Activated T-helper 17 cell treated with anti-CD3 and anti-CD28 coated beads, Interleukin-2, amount 50 U/mL, for 72 hours (primary cell): ENCODE measurements at regions not wholly inside any gene's neighbourhood (a gene's known extent, or its start where the extent isn't known, plus 50 kb on each side); places are given as distances from the start of the nearest gene placed in this dataset.
"Not testable (repeated sequence)": the region's sequence is repeated elsewhere in the genome, so short reads cannot be mapped to it uniquely, and the experiment has no call there.

Experiments
- ATAC-seq: fragments of 150-1000 bp; cut with Tn5 transposase; replicated peaks from 2 replicates; pipeline ENCODE4 v1.10.0; 2021; ENCODE audit warnings: mild to moderate bottlenecking, moderate library complexity
- H3K27ac Mint-ChIP-seq: one replicate; pipeline ENCODE4 v1.8.0; 2022; ENCODE audit warnings: mixed read lengths
- H3K27me3 Mint-ChIP-seq: one replicate; pipeline ENCODE4 v1.8.0; 2022; ENCODE audit warnings: mixed read lengths
- H3K36me3 Mint-ChIP-seq: one replicate; pipeline ENCODE4 v1.8.0; 2022; ENCODE audit warnings: low read depth, mild to moderate bottlenecking, mixed read lengths
- H3K4me1 Mint-ChIP-seq: one replicate; pipeline ENCODE4 v1.8.0; 2022; ENCODE audit warnings: mixed read lengths
- H3K4me3 Mint-ChIP-seq: one replicate; pipeline ENCODE4 v1.8.0; 2022; ENCODE audit warnings: mild to moderate bottlenecking, mixed read lengths
- H3K9me3 Mint-ChIP-seq: one replicate; pipeline ENCODE4 v1.8.0; 2022; ENCODE audit warnings: mixed read lengths

- Mint-ChIP-seq H3K4me1 (no peaks in the 10 kb centered on the region), H3K27ac (no peak overlapping the region), H3K27me3 (no peaks in the 10 kb centered on the region), H3K4me3 (no peak overlapping the region), H3K36me3 (no peaks in the 10 kb centered on the region), H3K9me3 (no peaks in the 10 kb centered on the region)
- ATAC-seq: no peak
Measured at GRCh38 chr6:94751641-94752329, 825.5 kb upstream of the MANEA start.

- Mint-ChIP-seq H3K36me3 (no peaks in the 10 kb centered on the region), H3K27me3 (no peaks in the 10 kb centered on the region), H3K4me3 (no peak overlapping the region), H3K27ac (no peak overlapping the region), H3K4me1 (no peaks in the 10 kb centered on the region), H3K9me3 (peaks cover 9% of the 10 kb centered on the region)
- ATAC-seq: no peak
Measured at GRCh38 chr6:94736236-94736635, 841.1 kb upstream of the MANEA start.

DNA sequence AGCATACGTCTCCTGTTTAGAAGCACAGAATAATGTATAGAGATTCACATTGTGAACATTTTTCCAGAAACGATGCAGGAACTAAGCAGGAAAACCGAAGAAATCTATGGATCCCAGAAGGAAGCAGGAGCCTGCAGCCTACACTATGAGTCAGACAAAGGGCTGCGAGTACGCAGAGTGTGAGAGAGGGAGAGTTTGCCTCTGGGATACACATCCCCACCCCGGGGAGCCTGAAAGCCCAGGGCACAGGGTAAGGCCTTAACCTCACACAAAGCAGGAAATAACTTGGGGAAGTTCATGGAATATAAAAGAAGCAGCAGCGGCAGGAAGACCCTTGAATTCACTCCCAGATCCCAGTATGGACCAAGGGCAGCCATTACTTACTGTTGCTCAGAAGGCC lies 842.1 kb upstream of the MANEA start:
- H3K36me3 Mint-ChIP-seq: no peaks in the 10 kb centered on the region
- ATAC-seq: no peak
- no peaks in the 10 kb centered on the region for H3K27me3 Mint-ChIP-seq
- no peak overlapping the region for H3K27ac Mint-ChIP-seq
- H3K4me3 Mint-ChIP-seq: no peak overlapping the region
- no peaks in the 10 kb centered on the region for H3K4me1 Mint-ChIP-seq
- peaks cover 8% of the 10 kb centered on the region for H3K9me3 Mint-ChIP-seq

- H3K27ac Mint-ChIP-seq: no peak overlapping the region
- no peak overlapping the region for H3K4me3 Mint-ChIP-seq
- H3K4me1 Mint-ChIP-seq: no peaks in the 10 kb centered on the region
- H3K9me3 Mint-ChIP-seq: peaks cover 3% of the 10 kb centered on the region
- no peaks in the 10 kb centered on the region for H3K27me3 Mint-ChIP-seq
- ATAC-seq: no peak
- no peaks in the 10 kb centered on the region for H3K36me3 Mint-ChIP-seq
Measured at GRCh38 chr6:94734751-94735150, 842.6 kb upstream of the MANEA start.

DNA sequence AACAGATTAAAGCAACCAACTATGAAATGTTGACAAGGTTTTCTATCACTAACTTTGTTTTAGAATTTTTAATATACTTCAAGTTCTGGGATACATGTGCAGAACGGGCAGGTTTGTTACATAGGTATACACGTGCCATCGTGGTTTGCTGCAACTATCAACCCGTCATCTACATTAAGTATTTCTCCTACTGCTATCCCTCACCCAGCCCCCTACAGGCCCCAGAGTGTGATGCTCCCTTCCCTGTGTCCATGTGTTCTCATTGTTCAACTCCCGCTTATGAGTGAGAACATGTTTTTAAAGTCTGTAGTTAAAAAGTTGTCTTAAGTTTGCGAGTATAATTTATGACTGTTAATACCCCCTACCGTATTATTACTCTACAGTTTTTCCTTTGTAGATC lies 844.3 kb upstream of the MANEA start:
- H3K4me1 Mint-ChIP-seq: no peaks in the 10 kb centered on the region

DNA sequence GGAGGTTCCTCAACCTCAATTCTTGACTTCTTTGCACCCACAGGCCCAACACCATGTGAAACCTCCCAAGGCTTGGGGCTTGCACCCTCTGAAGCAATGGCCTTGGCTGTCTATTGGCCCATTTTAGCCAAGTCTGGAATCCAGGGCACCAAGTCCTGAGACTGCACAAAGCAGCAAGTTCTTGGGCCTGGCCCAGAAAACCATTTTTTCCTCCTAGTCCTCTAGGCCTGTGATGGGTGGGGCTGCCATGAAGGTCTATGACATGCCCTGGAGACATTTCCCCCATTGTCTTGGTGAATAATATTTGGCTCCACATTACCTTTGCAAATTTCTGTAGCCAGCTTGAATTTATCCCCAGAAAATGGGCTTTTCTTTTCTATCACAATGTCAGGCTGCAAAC lies 849.6 kb upstream of the MANEA start:
- peaks cover 8% of the 10 kb centered on the region for H3K9me3 Mint-ChIP-seq
- H3K36me3 Mint-ChIP-seq: no peaks in the 10 kb centered on the region
- H3K27me3 Mint-ChIP-seq: no peaks in the 10 kb centered on the region
- H3K4me1 Mint-ChIP-seq: no peaks in the 10 kb centered on the region
- no peak for ATAC-seq
- no peak overlapping the region for H3K4me3 Mint-ChIP-seq
- H3K27ac Mint-ChIP-seq: no peak overlapping the region

More for the DNA sequence above, 844.3 kb upstream of the MANEA start:
- H3K9me3 Mint-ChIP-seq: peaks cover 3% of the 10 kb centered on the region
- H3K27ac Mint-ChIP-seq: no peak overlapping the region
- no peak for ATAC-seq
- no peaks in the 10 kb centered on the region for H3K27me3 Mint-ChIP-seq
- H3K36me3 Mint-ChIP-seq: no peaks in the 10 kb centered on the region
- no peak overlapping the region for H3K4me3 Mint-ChIP-seq

DNA sequence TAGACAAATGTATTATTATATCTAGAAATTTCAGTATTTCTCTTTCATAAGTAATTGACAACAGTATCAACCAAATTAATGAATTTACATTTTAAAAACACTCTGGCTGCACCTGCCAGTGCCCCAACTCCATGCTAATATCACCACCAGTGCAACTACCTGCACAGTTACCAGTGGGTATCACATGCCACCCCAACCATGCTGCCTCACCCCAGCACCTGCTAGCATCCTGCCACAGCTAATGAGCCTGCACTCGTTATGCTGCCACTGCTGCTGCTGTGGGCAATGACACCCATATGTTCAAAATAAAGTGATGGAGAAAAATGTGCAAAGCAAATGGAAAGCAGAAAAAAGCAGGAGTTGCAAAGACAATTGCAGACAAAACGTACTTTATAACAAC lies 855.9 kb upstream of the MANEA start:
- H3K4me3 Mint-ChIP-seq: no peak overlapping the region
- H3K4me1 Mint-ChIP-seq: no peaks in the 10 kb centered on the region
- H3K27me3 Mint-ChIP-seq: no peaks in the 10 kb centered on the region
- H3K36me3 Mint-ChIP-seq: no peaks in the 10 kb centered on the region
- no peak for ATAC-seq
- no peak overlapping the region for H3K27ac Mint-ChIP-seq
- peaks cover 10% of the 10 kb centered on the region for H3K9me3 Mint-ChIP-seq

DNA sequence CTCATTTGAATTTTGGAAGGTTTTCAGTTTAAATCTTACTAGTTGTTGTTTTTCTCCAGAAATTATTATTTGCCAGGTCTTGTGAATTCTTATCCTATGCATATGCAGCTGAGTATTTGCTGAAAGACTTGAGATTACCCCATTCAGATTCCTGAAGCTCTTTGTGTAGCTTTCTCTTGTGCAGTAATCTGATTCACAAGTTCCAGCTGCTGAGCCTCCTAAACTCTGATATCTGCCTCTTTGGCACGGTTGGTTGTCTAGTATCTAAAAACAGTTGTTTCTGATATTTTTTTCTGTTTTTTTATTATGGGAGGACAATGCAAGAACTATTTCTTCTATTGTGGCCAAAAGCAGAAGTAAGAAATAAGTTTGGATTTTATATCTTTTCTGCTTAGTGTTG lies 863.9 kb upstream of the MANEA start:
- no peaks in the 10 kb centered on the region for H3K4me1 Mint-ChIP-seq
- H3K36me3 Mint-ChIP-seq: no peaks in the 10 kb centered on the region
- H3K27ac Mint-ChIP-seq: no peak overlapping the region
- ATAC-seq: no peak
- peaks cover 3% of the 10 kb centered on the region for H3K9me3 Mint-ChIP-seq
- H3K27me3 Mint-ChIP-seq: no peaks in the 10 kb centered on the region
- no peak overlapping the region for H3K4me3 Mint-ChIP-seq

DNA sequence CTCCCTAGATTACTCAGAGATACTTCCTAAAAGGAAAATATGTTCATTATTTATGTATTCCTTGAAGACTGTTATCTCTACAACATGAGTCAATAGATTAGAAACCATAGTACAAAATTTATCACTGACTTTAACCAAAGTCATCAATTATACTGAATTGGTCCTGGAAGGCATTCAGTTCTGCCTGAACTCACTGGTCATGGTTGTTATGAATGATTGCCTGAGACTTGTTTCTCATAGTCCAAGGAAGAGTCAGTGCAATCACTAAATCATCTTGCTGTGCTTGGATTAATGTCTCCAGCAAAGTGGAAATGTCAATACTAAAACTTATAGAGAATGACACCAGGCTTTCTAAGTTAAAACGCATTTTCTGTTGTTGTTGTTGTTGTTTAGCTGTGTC lies 878.6 kb upstream of the MANEA start:
- H3K4me1 Mint-ChIP-seq: no peaks in the 10 kb centered on the region
- no peak overlapping the region for H3K27ac Mint-ChIP-seq
- H3K9me3 Mint-ChIP-seq: peaks cover 4% of the 10 kb centered on the region
- H3K4me3 Mint-ChIP-seq: no peak overlapping the region
- H3K27me3 Mint-ChIP-seq: no peaks in the 10 kb centered on the region
- ATAC-seq: no peak
- no peaks in the 10 kb centered on the region for H3K36me3 Mint-ChIP-seq

DNA sequence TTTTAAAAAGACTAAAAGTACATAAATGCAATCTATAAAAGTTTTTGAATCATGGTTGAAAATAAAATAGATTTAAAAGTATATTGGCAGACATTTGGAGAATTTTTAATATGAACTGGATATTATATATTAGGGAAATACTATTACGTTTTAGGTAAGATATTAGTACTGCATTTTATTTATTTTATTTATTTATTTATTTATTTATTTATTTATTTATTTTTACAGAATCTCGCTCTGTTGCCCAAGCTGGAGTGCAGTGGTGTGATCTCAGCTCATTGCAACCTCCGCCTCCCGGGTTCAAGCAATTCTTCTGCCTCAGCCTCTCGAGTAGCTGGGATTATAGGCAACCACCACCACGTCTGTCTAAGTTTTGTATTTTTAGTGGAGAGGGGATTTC lies 890.1 kb upstream of the MANEA start:
- not testable (repeated sequence) for H3K9me3 Mint-ChIP-seq, ATAC-seq, H3K27me3 Mint-ChIP-seq, H3K27ac Mint-ChIP-seq, H3K4me1 Mint-ChIP-seq, H3K4me3 Mint-ChIP-seq, H3K36me3 Mint-ChIP-seq

GRCh38 chr6:94683409-94683808 lies 893.9 kb upstream of the MANEA start:
- Mint-ChIP-seq H3K9me3 (no peaks in the 10 kb centered on the region), H3K4me1 (no peaks in the 10 kb centered on the region), H3K36me3 (no peaks in the 10 kb centered on the region), H3K27me3 (no peaks in the 10 kb centered on the region), H3K4me3 (no peak overlapping the region), H3K27ac (no peak overlapping the region)
- ATAC-seq: no peak

GRCh38 chr6:94680669-94681212 lies 896.6 kb upstream of the MANEA start:
- H3K36me3 Mint-ChIP-seq: no peaks in the 10 kb centered on the region
- H3K27me3 Mint-ChIP-seq: no peaks in the 10 kb centered on the region
- no peaks in the 10 kb centered on the region for H3K9me3 Mint-ChIP-seq
- H3K27ac Mint-ChIP-seq: no peak overlapping the region
- H3K4me3 Mint-ChIP-seq: no peak overlapping the region
- no peaks in the 10 kb centered on the region for H3K4me1 Mint-ChIP-seq
- ATAC-seq: no peak

GRCh38 chr6:94673251-94673650 lies 904.1 kb upstream of the MANEA start:
- H3K4me1 Mint-ChIP-seq: no peaks in the 10 kb centered on the region
- no peak for ATAC-seq

GRCh38 chr6:94670017-94670416 lies 907.3 kb upstream of the MANEA start:
- no peaks in the 10 kb centered on the region for H3K36me3 Mint-ChIP-seq
- no peaks in the 10 kb centered on the region for H3K27me3 Mint-ChIP-seq
- no peak overlapping the region for H3K27ac Mint-ChIP-seq
- ATAC-seq: peak; percentile 61
- no peaks in the 10 kb centered on the region for H3K4me1 Mint-ChIP-seq
- peaks cover 24% of the 10 kb centered on the region for H3K9me3 Mint-ChIP-seq
- H3K4me3 Mint-ChIP-seq: no peak overlapping the region

More at GRCh38 chr6:94673251-94673650, 904.1 kb upstream of the MANEA start:
- no peak overlapping the region for H3K27ac Mint-ChIP-seq
- H3K4me3 Mint-ChIP-seq: no peak overlapping the region
- H3K36me3 Mint-ChIP-seq: no peaks in the 10 kb centered on the region
- peaks cover 28% of the 10 kb centered on the region for H3K9me3 Mint-ChIP-seq
- H3K27me3 Mint-ChIP-seq: no peaks in the 10 kb centered on the region

- no peak overlapping the region for H3K27ac Mint-ChIP-seq
- peaks cover 17% of the 10 kb centered on the region for H3K9me3 Mint-ChIP-seq
- ATAC-seq: no peak
- no peaks in the 10 kb centered on the region for H3K4me1 Mint-ChIP-seq
- no peak overlapping the region for H3K4me3 Mint-ChIP-seq
- H3K27me3 Mint-ChIP-seq: no peaks in the 10 kb centered on the region
- no peaks in the 10 kb centered on the region for H3K36me3 Mint-ChIP-seq
Measured at GRCh38 chr6:94668876-94669275, 908.5 kb upstream of the MANEA start.

DNA sequence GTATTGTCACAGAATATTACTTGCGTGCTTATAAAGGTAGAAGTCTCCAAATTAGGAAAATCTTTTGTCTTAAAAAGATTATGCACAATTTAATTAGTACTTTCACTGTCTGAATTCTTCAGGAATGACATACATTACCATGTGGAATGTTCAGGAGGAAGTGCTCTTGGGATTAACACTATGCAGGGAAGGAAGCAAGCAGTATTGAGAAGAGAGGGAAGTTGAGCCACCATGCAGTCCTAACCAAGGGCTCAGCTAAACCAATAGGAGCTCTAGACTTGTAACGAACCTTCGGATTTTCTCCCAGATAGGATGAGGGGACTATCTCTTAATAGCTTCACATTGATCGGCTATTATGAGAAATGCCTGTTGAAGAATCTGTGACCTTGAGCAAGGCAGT lies 918.4 kb upstream of the MANEA start:
- H3K4me3 Mint-ChIP-seq: no peak overlapping the region
- no peak overlapping the region for H3K27ac Mint-ChIP-seq
- no peaks in the 10 kb centered on the region for H3K4me1 Mint-ChIP-seq
- H3K27me3 Mint-ChIP-seq: no peaks in the 10 kb centered on the region
- ATAC-seq: no peak
- no peaks in the 10 kb centered on the region for H3K36me3 Mint-ChIP-seq
- peaks cover 5% of the 10 kb centered on the region for H3K9me3 Mint-ChIP-seq
